ENCODE measurements at regions not wholly inside any gene's neighbourhood (a gene's known extent, or its start where the extent isn't known, plus 50 kb on each side); places are given as distances from the start of the nearest gene placed in this dataset.

DNA sequence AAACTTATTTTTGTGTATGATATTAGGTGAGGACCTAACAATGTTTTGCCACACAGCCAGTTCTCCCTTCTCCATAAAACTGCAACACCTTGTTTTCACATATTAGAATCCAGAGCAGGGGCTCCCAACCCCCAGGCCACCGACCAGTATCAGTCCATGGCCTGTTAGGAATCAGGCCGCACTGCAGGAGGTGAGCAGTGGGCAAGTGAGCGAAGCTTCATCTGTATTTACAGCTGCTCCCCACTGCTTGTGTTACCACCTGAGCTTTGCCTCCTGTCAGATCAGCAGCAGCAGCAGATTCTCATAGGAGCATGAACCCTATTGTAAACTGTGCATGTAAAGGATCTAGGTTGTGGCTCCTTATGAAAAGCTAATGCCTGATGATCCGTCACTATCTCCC lies 185.9 kb upstream of the NSMCE3 start:
- DNase-seq (ENCODE audit: low spot score), result no peak

GRCh38 chr15:29455055-29455454 lies 185.4 kb upstream of the NSMCE3 start:
- no peak for DNase-seq (ENCODE audit: low spot score)

- DNase-seq (ENCODE audit: low spot score), result no peak
Measured at GRCh38 chr15:29454506-29454905, 184.9 kb upstream of the NSMCE3 start.

DNA sequence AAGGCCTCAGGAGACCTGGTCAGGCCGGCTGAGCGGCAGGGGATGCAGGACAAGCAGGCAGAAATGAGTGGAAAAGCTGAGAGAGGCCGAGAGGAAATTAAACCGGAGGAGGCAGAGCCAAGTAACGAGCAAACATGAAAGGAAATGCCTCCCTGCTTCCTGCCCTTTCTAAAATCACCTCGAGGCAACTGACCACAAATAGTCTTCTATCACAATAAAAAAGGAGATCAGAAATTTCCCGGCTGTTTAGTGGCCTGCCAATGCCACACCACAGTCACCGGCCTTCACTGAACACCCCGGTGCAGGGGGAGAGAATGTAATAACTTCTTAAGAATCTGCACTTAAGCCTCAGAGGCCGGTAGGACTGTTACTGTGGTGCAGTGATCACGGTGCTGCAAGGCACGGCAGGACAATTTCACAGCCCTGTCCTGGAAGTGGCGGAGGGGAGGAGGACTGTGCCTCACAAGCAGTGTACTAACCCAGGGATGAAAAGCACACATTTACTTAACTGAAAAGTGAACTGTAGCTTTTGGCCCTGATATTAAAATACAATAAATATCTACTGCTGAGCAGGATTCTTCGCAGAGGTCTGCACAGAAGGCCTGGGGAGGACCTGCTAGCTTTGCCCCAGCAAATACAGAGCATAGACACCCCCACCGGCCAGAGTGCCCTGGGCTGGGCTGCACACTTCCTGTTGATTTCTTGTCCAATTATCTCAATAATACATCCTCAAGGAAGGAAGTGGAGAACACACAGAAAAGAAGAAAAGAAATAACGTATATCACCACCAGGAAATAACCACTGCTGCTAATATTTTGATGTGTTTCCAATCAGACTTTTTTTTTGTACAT lies 183.5 kb upstream of the NSMCE3 start:
- DNase-seq (ENCODE audit: low spot score), result peak; percentile 4

DNA sequence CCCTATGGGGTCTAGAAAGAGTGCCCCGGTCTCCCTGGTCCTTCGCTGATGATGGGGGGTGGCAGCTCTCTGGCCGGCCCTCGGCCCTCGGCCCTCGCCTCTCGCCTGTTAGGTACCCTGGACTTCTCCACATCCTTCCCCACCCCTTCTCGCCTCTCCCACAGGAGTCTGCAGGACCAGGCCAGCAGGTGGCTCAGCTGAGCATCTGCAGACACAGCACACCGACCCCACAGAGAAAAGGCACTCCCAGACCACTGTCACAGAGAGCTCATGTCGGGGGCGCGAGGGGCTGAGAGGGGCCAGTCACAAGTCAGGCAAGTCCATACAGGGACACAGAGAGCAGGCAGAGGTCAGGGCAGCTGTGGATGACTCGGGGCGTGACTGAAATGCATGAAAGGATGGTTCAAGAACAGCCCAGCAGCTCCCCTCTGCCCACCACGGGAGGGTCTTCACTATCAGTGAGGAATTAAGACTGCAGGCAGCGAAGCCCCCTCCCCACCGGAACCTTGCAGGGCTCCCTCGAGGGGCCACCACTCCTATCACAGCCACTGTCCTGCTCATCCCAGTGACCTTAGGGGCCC lies 181.7 kb upstream of the NSMCE3 start:
- no peak for DNase-seq (ENCODE audit: low spot score)

DNA sequence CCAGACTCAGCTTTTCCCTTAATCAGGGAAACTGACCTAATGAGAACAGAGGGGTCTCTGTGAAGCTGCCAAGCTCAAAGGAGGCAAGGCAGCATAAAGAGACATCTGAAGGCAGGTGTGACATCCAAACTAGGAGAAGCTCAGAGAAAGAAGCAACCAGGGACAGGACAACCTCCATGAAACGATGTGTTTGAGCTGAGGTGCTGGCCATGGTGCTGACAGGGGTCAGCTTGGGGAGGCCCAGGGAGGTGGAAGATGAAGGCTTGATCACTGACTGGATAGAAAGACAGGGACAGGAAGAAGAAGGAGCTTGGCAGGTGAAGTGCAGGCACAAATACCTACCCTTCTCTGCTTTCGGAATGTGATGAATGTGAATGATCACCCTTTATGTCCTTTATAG lies 179.5 kb upstream of the NSMCE3 start:
- DNase-seq (ENCODE audit: low spot score), result no peak

DNA sequence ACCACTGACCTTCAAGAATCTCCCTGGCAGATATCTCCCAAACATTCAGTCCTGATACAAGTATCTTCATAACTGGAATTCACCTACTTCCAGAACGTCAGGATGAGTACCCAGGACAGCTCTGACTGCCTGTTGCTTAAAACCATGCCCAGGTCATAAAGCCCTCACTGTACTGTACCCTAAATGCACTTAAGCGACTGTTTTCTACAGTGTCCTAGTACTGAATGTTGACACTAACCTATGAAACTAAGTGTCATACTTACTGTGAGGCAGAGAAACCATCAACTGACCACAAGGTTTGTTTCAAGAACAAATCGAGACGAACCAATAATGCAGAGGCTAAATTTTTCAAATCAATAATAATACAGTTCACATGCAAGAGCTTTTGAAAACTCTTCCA lies 178.7 kb upstream of the NSMCE3 start:
- DNase-seq (ENCODE audit: low spot score), result no peak

DNA sequence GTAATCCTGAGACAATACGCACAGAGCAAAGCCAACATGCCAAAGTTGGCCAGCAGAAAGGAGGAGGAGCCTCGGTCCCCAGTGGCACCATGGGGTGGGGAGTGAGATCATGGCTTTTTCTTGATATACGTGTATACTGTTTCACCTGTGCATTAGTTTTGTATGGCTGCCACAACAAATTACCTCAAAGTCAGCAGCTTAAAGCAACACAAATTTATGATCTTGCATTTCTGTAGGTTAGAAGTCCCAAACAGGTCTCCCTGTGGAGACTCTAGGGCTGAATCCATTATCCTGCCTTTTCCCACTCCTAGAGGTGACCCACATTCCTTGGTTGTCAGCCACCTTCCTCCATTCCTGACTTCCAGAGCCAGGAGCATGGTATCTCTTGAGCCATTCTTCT lies 176.9 kb upstream of the NSMCE3 start:
- DNase-seq (ENCODE audit: low spot score), result no peak

- no peak for DNase-seq (ENCODE audit: low spot score)
Measured at GRCh38 chr15:29442532-29442931, 172.9 kb upstream of the NSMCE3 start.

- DNase-seq (ENCODE audit: low spot score), result no peak
Measured at GRCh38 chr15:29440541-29440940, 170.9 kb upstream of the NSMCE3 start.

GRCh38 chr15:29438703-29439055 lies 169.1 kb upstream of the NSMCE3 start:
- no peak for DNase-seq (ENCODE audit: low spot score)

DNA sequence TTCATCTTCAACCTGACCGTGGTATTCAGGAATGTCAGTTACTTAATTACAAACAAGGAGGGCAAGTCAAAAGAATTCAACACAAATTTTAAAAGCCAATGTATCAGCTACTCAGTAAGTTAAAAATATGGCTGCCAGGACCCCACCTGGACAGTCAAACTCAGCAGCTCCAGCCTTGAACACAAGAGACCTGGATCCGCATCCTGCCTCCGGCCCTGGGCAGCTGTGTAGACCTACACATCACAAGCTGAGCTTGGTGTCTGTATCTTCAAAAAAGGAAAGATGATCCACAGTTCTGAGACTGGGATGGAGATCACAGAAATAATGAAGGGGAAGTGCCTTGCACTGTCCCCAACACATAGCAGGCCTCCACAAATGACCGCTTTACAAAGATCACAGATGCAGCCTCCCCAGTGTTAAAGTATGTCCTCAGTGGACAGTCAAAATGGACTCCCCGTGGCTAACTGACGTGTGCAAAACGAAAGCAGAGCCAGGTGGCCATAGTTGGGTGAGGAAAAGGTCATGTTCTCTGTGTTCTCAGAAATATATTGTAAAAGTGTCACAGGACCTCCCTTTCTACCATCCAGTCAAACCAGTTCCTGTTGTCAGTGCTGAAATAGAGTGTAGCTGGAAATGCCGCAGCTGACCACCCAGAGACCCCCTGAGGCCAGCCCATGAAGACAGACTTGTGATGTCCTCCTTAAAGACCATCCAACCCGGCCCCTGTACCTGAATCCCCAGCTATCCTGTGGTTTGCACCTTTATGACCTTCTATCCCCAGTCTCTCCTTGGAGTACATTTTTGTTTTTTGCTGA lies 168.5 kb upstream of the NSMCE3 start:
- no peak for DNase-seq (ENCODE audit: low spot score)

GRCh38 chr15:29435811-29436210 lies 166.2 kb upstream of the NSMCE3 start:
- DNase-seq (ENCODE audit: low spot score), result no peak

GRCh38 chr15:29434280-29434679 lies 164.7 kb upstream of the NSMCE3 start:
- DNase-seq (ENCODE audit: low spot score), result no peak

DNA sequence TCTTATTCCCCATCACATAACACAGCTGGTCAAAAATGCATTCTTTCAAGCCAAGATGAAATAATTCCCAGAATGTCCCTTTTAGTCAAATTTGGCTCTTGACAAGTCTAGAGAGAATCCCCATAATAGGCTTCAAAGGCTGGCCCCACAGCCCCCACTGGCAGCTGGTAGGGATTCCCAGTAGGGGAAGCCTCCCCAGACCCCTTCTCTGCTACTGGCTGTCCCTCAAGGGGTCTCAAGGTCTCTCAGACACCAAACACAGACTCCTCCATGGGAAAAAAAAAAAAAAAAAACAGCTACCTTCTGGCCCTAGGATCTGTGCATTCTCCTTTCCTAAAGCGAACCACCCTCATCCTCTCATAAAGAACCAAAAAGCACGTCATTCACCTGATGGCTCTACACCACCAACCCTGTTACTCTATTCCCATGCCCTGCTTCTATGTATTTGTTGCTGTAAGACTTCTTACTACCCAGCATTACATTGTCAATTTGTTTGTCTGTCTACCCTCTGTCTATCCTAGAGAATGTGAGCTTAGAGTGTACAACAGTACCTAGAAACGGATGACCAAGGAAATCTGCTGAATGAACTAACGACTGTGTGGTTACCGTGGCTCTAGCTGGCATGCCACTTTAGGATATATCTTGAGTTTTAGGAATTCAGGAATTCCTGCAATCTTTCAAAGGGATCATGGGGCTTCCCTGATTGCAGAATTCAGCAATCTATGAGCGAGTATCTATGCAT lies 164.1 kb upstream of the NSMCE3 start:
- DNase-seq (ENCODE audit: low spot score), result no peak

DNA sequence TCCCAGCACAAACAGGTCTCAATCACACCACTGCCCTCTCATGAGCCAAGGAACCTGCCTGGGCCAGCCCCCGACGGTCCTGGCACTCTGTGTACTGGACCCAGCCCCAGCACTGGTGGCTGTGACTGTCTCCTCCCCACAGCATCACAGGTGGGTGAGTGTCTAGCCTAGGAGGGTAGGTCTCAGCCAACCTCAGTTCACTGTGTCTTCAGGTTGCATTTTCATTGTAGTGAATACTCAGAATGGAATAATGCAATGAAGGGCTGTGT lies 163.4 kb upstream of the NSMCE3 start:
- DNase-seq (ENCODE audit: low spot score), result no peak

DNA sequence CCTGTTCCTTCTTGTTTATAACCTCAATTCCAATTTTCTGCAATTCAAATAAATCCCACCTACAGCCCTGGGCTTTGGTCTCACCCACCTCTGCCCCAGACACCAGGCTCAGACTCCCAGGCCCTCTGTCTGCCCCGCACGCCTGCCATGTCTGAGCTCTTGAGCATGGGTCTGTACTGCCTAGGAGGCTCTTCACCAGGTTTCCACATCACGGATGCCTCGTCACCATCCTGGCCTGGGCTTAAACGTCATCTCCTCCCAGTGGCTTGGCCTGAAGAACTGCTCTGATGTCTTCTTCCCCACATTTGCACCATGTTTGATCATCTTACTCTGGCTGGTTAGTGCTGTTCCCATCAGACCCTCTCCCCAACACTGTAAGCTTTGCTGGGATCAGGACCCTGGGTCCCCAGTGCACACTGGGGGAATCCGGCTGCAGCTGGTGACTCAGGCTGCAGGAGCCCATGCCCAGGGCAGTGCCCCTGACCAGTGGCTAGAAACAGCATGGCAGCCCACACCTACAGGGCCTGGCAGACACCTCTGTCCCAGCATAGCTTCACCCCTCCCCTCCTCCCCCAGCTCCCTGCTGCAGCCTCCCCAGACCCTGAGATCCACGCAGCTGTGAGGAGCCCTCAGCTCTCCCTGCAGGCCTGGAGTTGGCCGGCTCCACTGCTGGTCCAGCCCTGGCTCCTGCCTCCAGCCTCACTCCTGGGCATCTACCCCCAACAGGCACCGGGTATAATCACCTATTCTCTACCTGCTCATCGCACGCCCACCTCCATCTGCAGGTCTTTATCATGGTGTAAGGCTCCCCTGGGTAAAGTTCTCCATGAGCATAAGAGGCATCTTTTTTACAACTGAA lies 162.8 kb upstream of the NSMCE3 start:
- DNase-seq (ENCODE audit: low spot score), result no peak

- DNase-seq (ENCODE audit: low spot score), result no peak
Measured at GRCh38 chr15:29430831-29431230, 161.2 kb upstream of the NSMCE3 start.

DNA sequence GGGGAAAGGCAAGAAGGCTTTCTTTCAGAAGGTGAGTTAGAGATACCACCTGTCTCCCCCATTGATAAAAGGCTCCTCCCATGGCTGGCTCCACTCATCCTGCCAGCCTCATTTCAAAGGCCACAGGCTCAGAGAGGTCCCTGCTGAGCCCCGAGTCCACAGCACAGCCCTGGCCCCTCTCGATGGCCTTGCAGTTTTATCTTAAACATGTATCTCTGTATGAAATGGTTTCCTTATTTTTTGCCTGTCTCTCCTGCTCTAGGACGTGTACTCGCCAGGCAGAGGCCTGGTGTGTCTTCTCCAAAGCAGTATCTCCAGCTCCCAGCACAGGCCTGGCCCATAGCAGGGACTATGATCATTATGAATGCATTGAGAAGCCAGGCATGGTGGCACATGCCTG lies 160.5 kb upstream of the NSMCE3 start:
- DNase-seq (ENCODE audit: low spot score), result no peak

- DNase-seq (ENCODE audit: low spot score), result no peak
Measured at GRCh38 chr15:29429584-29429983, 160.0 kb upstream of the NSMCE3 start.

DNA sequence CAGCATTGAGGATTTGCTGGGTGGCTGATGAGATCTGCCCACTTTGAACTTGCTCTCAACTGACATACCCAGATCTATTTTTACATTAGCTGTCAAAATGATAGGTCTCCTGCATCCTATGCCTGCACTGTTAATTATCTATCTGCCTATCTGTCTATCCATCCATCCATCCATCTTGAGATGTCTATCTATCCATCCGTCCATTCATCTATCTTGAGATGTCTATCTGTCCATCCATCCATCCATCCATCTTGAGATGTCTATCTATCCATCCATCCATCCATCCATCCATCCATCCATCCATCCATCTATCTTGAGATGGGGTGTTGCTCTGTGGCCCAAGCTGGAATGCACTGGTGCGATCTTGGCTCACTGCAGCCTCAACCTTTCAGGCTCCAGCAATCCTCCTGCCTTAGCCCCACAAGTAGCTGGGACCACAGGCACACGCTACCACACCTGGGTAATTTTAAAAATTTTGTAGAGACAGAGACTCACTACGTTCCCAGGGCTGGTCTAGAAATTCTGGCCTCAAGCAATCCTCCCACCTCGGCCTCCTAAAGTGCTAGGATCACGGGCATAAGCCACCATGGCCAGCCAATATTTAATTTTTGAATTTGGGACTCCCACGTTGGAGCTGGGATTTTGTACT lies 159.4 kb upstream of the NSMCE3 start:
- no peak for DNase-seq (ENCODE audit: low spot score)
